GM19463 (cell line): ENCODE measurements at regions not wholly inside any gene's neighbourhood (a gene's known extent, or its start where the extent isn't known, plus 50 kb on each side); places are given as distances from the start of the nearest gene placed in this dataset.

Source experiments
- ATAC-seq: cut with Tn5 transposase; IDR thresholded peaks from one replicate; pipeline ENCODE4 v1.9.1; 2021; ENCODE audit warnings: mild to moderate bottlenecking, moderate library complexity; ENCODE audit not compliant: unreplicated experiment

- ATAC-seq: no peak
These were observed 607.4 kb downstream of the CBLN2 start for GRCh38 chr18:71936744-71937143.

GRCh38 chr18:71919211-71919610 lies 624.9 kb downstream of the CBLN2 start:
- no peak for ATAC-seq

GRCh38 chr18:71913641-71914040 lies 630.5 kb downstream of the CBLN2 start:
- ATAC-seq: no peak

- no peak for ATAC-seq
These were observed 641.7 kb downstream of the CBLN2 start for GRCh38 chr18:71902482-71902881.

DNA sequence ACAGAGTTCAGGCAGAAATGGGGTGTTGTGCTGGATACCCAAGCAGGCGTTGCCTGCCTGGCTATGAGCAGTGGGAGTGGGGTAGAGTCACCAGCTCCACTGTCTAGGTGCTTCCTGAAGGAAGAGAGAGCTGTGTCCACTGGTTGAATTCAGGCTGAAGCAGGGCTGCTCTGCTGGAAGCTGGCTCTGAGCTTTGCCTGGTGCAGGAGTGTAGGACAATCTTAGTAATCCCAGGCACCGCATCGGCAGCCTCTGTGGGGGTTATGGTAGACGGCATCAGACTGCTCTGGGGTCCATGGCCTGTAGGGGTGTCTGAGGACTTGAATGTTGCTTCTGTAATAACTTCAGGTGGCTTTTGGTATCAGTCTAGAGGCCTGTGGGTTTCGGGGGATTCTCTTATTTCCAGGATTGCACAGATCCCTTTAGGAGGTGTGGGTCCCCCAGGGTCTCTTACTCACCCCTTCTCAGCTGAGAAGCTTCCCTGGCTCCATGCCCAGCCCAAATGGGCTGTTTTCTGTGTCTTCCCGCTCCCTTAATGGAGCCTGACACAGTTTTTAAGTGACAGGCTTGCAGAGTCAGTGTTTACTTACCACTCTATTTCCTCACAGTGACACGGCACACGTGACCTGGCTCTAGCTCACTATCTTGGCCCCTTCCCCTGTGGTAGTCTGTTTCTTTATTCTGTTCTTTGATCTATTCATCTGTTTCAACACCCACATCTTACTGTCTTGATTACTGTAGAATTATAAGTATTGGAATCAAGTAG lies 644.3 kb downstream of the CBLN2 start:
- ATAC-seq: no peak

DNA sequence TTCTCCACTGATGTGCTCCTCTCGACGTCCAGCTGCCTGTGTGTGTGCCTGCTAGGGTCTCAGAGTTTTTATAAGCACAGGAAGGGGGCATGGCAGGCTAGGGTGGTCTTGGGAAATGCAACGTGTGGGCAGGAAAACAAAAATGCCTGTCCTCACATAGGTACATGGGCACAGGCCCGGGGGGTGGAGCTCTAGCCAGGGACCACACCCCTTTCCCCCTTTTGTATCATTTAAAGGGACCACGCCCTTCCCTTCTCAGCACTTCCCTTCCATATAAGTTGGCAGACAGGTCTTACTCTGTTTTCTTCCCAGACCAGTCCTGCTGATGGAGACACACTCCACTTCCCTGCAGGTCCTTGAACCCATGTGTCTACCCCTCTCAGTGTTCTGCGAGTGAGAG lies 645.0 kb downstream of the CBLN2 start:
- no peak for ATAC-seq

- no peak for ATAC-seq
These were observed 656.6 kb downstream of the CBLN2 start for GRCh38 chr18:71887509-71887908.

- ATAC-seq: no peak
These were observed 665.9 kb downstream of the CBLN2 start for GRCh38 chr18:71878226-71878625.

- ATAC-seq: no peak
These were observed 670.4 kb downstream of the CBLN2 start for GRCh38 chr18:71873695-71874094.

GRCh38 chr18:71865888-71866287 lies 678.3 kb downstream of the CBLN2 start:
- ATAC-seq: no peak

GRCh38 chr18:71850602-71851001 lies 693.5 kb downstream of the CBLN2 start:
- no peak for ATAC-seq

GRCh38 chr18:71849407-71849806 lies 694.7 kb downstream of the CBLN2 start:
- no peak for ATAC-seq

DNA sequence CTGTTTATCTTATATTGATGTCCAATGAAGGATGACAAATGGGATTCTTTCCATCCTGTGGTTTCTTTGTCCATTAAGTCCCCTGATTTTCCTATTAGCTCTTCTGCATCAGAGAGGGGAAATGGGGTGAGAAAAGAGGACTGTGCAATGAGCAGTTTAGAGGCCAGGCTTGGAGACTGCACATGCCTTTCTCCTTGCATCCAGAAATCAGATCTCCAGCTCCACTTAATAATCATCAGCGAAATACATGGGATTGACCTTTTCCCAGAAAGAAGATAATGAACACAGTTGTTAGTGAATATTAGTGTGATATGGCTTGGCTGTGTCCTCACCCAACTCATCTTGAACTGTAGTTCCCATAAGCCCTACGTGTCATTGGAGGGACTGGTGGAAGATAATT lies 697.4 kb downstream of the CBLN2 start:
- no peak for ATAC-seq

GRCh38 chr18:71844814-71845213 lies 699.3 kb downstream of the CBLN2 start:
- no peak for ATAC-seq

GRCh38 chr18:71842666-71843065 lies 701.5 kb downstream of the CBLN2 start:
- no peak for ATAC-seq

DNA sequence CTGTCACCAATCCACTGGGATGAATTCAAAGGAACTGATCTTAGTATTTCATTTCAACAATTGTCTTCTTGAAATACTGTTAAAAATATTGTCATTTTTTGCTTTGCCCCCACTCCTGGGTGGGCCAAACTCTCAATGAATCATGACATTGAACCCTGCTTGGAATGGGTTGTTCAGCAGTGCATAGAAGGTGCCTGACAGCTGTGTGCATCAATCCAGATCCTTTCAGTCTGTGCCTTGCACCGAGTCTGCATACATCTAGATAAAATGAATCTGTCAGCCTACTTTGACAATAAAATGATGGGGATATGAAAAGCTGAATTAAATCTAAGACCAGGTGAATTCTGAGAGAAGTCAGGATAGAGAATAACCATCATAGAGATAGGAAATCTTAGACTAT lies 706.6 kb downstream of the CBLN2 start:
- ATAC-seq: no peak

- ATAC-seq: no peak
These were observed 711.1 kb downstream of the CBLN2 start for GRCh38 chr18:71832946-71833617.

DNA sequence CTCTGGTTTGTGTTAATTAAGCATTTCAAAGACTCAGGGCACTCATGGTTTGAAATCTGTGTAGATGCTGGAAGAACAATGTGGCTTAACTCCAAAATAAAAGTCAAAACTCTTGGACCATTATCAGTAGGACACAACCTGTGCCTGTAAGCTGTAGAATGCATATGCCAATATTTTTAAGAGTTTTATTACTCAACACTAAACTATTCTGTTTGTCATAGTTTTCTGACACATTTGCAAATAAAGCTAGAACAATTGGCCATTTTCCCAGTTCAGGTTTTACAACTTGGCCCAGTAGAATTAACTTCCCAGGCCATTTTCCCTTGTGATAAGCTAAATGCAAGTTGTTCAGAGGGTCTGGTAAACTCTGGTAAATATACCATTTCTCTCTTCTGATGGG lies 713.1 kb downstream of the CBLN2 start:
- no peak for ATAC-seq

DNA sequence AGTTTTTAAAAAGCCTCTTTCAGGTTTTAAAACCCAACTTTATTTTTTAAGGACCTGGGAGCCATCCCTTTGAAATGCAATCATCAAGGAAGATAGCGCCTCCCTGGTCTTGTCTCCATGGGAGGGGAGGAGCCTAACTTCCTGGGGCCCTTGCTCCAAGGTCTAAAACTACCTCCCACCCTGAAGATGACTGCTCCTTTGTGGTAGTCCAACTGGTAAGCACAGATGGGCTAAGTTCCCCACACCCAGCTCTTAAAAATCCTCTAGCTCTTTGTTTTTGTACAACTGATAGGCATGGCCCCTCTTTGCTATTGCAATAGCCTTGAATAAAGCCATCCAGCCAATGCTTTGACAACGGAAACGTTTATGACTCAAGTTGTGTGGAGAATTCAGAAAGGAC lies 716.8 kb downstream of the CBLN2 start:
- ATAC-seq: no peak

DNA sequence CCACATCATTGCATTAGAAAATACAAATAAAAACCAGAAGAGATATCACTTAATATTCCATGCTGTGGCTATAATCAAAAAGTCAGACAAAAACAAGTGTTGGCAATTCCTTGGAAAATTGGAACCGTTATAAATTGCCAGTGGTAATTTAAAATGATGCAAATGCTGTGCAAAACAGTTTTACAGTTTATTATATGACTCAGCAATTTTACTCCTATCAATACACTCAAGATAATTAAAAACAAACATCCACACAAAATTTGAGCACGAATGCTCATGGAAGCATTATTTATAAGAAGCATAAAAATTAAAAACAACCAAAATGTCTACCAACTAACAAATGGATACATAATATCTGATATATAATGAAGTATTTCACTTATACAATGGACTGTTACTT lies 728.8 kb downstream of the CBLN2 start:
- ATAC-seq: no peak

DNA sequence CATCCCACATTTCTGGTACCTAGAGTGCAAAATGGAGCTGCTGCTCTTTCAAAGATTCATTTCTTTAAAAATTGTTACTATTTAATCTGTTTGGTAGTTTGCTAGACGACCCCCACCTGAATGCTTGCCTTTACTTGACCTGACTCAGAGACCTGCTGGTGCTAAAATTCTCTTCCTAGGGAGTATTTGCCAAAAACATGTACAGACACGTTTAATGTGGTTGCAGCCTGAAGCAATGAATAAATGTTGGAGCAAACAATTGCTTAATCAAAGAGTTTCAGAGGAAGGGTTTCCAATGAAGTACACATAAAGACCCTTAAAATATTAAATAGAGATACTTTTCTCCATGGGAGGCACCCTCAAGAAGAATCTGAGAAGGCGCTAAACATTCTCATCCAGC lies 734.4 kb downstream of the CBLN2 start:
- no peak for ATAC-seq

GRCh38 chr18:71808616-71809015 lies 735.5 kb downstream of the CBLN2 start:
- no peak for ATAC-seq

DNA sequence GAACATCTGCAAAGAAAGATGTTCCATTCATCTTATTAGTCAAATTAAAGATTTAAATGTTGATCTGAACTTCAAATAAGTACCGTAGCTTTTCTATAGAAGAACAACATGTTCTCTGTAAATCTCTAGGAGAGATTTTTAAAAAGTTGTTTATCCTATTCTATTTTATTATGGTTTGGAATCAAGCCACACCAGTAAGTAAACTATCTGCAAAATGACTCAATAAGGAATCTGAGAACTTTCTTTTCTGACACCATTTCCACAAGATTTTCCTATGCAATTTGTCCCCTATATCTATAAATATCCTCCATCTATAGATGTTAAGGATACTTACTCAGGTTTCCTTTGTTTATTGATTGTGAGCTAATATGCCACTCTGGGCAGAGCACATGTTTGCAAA lies 736.6 kb downstream of the CBLN2 start:
- ATAC-seq: no peak
